ENCODE measurements at regions not wholly inside any gene's neighbourhood (a gene's known extent, or its start where the extent isn't known, plus 50 kb on each side); places are given as distances from the start of the nearest gene placed in this dataset.

- no peak for DNase-seq
These were observed 146.1 kb upstream of the RAI14 start for GRCh38 chr5:34510002-34510401.

- DNase-seq, result no peak
These were observed 145.1 kb upstream of the RAI14 start for GRCh38 chr5:34511063-34511462.

- no peak for DNase-seq
These were observed 144.6 kb upstream of the RAI14 start for GRCh38 chr5:34511481-34511880.

- DNase-seq, result no peak
These were observed 144.2 kb upstream of the RAI14 start for GRCh38 chr5:34511915-34512314.

GRCh38 chr5:34516166-34516565 is 140.0 kb upstream of the RAI14 start:
- no peak for DNase-seq

GRCh38 chr5:34516686-34517085 is 139.4 kb upstream of the RAI14 start:
- no peak for DNase-seq

- DNase-seq, result no peak
These were observed 138.9 kb upstream of the RAI14 start for GRCh38 chr5:34517249-34517648.

GRCh38 chr5:34519489-34520220 is 136.5 kb upstream of the RAI14 start:
- no peak for DNase-seq

GRCh38 chr5:34521628-34522290 is 134.4 kb upstream of the RAI14 start:
- no peak for DNase-seq

GRCh38 chr5:34522599-34523386 is 133.3 kb upstream of the RAI14 start:
- peak; percentile 57 for DNase-seq

- no peak for DNase-seq
These were observed 132.8 kb upstream of the RAI14 start for GRCh38 chr5:34523387-34523726.

GRCh38 chr5:34524123-34524522 is 132.0 kb upstream of the RAI14 start:
- DNase-seq, result no peak

GRCh38 chr5:34525761-34526160 is 130.4 kb upstream of the RAI14 start:
- no peak for DNase-seq

- no peak for DNase-seq
These were observed 129.3 kb upstream of the RAI14 start for GRCh38 chr5:34526682-34527305.

GRCh38 chr5:34529581-34530331 is 126.4 kb upstream of the RAI14 start:
- DNase-seq, result no peak

GRCh38 chr5:34530637-34531036 is 125.5 kb upstream of the RAI14 start:
- no peak for DNase-seq

- DNase-seq, result no peak
These were observed 124.3 kb upstream of the RAI14 start for GRCh38 chr5:34531751-34532360.

GRCh38 chr5:34533582-34534522 is 122.3 kb upstream of the RAI14 start:
- no peak for DNase-seq

GRCh38 chr5:34534523-34535103 is 121.5 kb upstream of the RAI14 start:
- no peak for DNase-seq

- DNase-seq, result no peak
These were observed 120.7 kb upstream of the RAI14 start for GRCh38 chr5:34535433-34535832.
